K562 (cell line): ENCODE measurements at regions not wholly inside any gene's neighbourhood (a gene's known extent, or its start where the extent isn't known, plus 50 kb on each side); places are given as distances from the start of the nearest gene placed in this dataset.

Experiments used
- BMI1 ChIP-seq: fragments of 150-350 bp; IDR thresholded peaks from 2 replicates; pipeline ENCODE4 v1.6.1; 2014; ENCODE audit warnings: low read length
- CTCFL ChIP-seq: IDR thresholded peaks from 2 replicates; pipeline ENCODE4 v1.6.1; 2011; ENCODE audit warnings: borderline replicate concordance, low read depth, mild to moderate bottlenecking, moderate library complexity, low read length; ENCODE audit not compliant: insufficient read depth, poor library complexity, severe bottlenecking
- ELF4 ChIP-seq: fragments of 450-650 bp; formaldehyde crosslinking; IDR thresholded peaks from 2 replicates; pipeline ENCODE4 v1.4.0; 2022; ENCODE audit warnings: missing genetic modification characterization
- HES1 ChIP-seq: fragments of 450-650 bp; IDR thresholded peaks from 2 replicates; pipeline ENCODE4 v1.6.1; 2016; ENCODE audit warnings: low read depth, mild to moderate bottlenecking, moderate library complexity
- NR2C1 ChIP-seq, 2 experiments: fragments of 450-650 bp; IDR thresholded peaks; 2 replicates each; pipeline ENCODE4 v1.6.1; 2017; ENCODE audit warnings: mild to moderate bottlenecking in 2 of 2, antibody characterized with exemption in 1 of 2, inconsistent platforms in 1 of 2, missing compliant biosample characterization in 1 of 2, missing genetic modification characterization in 1 of 2
- RFX1 ChIP-seq: fragments of 450-650 bp; IDR thresholded peaks from 2 replicates; pipeline ENCODE4 v1.6.1; 2016; ENCODE audit warnings: mild to moderate bottlenecking, moderate library complexity
- ZFPM2 ChIP-seq: fragments of 250-450 bp; sonication (Bioruptor Pico); IDR thresholded peaks from 2 replicates; pipeline ENCODE4 v1.5.1; 2022; ENCODE audit warnings: mild to moderate bottlenecking
- ZNF121 ChIP-seq: sonication (generic); formaldehyde crosslinking; conservative IDR thresholded peaks from 2 replicates; pipeline ENCODE4 v1.8.0; 2022; ENCODE audit warnings: missing genetic modification reagents
- ZNF140 ChIP-seq: fragments of 250-450 bp; sonication (Bioruptor Pico); IDR thresholded peaks from 2 replicates; pipeline ENCODE4 v1.8.0; 2021; ENCODE audit warnings: moderate library complexity, mild to moderate bottlenecking, inconsistent platforms

- no peak for TF ChIP-seq NR2C1 (IDR thresholded peaks at IDR 0.05)
- no peak for TF ChIP-seq NR2C1 (tag; IDR thresholded peaks at IDR 0.05)
- TF ChIP-seq RFX1 = no peak
- no peak for TF ChIP-seq ZNF121
- no peak for TF ChIP-seq CTCFL
- no peak for TF ChIP-seq ZFPM2 (CRISPR knock-in tag)
- TF ChIP-seq ZNF140 (CRISPR knock-in tag) = no peak
- no peak for TF ChIP-seq BMI1
- TF ChIP-seq HES1 = no peak
- TF ChIP-seq ELF4 (CRISPR knock-in tag) = no peak
- TF ChIP-seq, all 486 proteins: peak for 0
Observed at GRCh38 chr1:37131281-37131680, 97.0 kb upstream of the GRIK3 start (continued).
